ENCODE measurements at regions not wholly inside any gene's neighbourhood (a gene's known extent, or its start where the extent isn't known, plus 50 kb on each side); places are given as distances from the start of the nearest gene placed in this dataset.
"Not testable (repeated sequence)": the region's sequence is repeated elsewhere in the genome, so short reads cannot be mapped to it uniquely, and the experiment has no call there.

GRCh38 chr4:29770627-29771026 lies 949.5 kb upstream of the PCDH7 start:
- Histone ChIP-seq H2AFZ (ENCODE audit: low read depth, low read length, poor library complexity, severe bottlenecking) (peak overlapping the region; percentile 82), H3K27me3 (ENCODE audit: insufficient read depth, low read length) (no peaks in the 10 kb centered on the region), H3K36me3 (ENCODE audit: control insufficient read depth in 1 of 2, insufficient read depth in 2 of 2, low read length in 2 of 2) (no peaks in the 10 kb centered on the region), H3K79me2 (ENCODE audit: insufficient read depth, low read length) (no peaks in the 10 kb centered on the region), H3K9me3 (ENCODE audit: control insufficient read depth in 1 of 2, insufficient read depth in 1 of 2, low read depth in 1 of 2, low read length in 2 of 2) (no peaks in the 10 kb centered on the region), H3K4me1 (ENCODE audit: control insufficient read depth in 1 of 2, insufficient read depth in 2 of 2, low read length in 2 of 2) (peaks cover 0 to 9% of the 10 kb centered on the region in 2 experiments; a peak in 3 of 4 replicates), H3K4me2 (ENCODE audit: low read length) (peak overlapping the region; percentile 17), H4K20me1 (ENCODE audit: insufficient read depth) (no peaks in the 10 kb centered on the region), H3K9ac (ENCODE audit: low read length) (no peak overlapping the region), H3K27ac (ENCODE audit: low read depth, low read length) (no peak overlapping the region), H3K9me2 (ENCODE audit: insufficient read depth) (no peaks in the 10 kb centered on the region), H3K4me3 (replicated peaks in 1 of 2; ENCODE audit: low read depth in 1 of 2, low read length in 2 of 2) (no peak overlapping the region)
- DNase-seq (ENCODE audit: low read depth, low spot score) = peak; percentile 10
- ChIA-PET CTCF (no interaction called here), RAD21 (ENCODE audit: low non-redundant PET in 1 of 2, low total read pairs in 2 of 2, uncharacterized antibody in 2 of 2, unreplicated experiment in 2 of 2) (no interaction called here), POLR2A (no interaction called here)
- ATAC-seq = peak; percentile 75
- BruUV-seq (replicated peaks) = no TSS peak
- intact Hi-C loops (cut with micrococcal nuclease) = no loop called here
- TF ChIP-seq FOSL1 (IDR thresholded peaks at IDR 0.05; ENCODE audit: low read depth) (0 out of 2 replicates have a peak, but pooled peaks have one; percentile 16), EZH2phosphoT487 (IDR thresholded peaks at IDR 0.05; ENCODE audit: borderline replicate concordance) (no peak), ATF3 (IDR thresholded peaks at IDR 0.05) (no peak), ZBTB33 (IDR thresholded peaks at IDR 0.05; ENCODE audit: extremely low read depth, insufficient replicate concordance, low read length) (no peak)

GRCh38 chr4:29788123-29788522 lies 932.0 kb upstream of the PCDH7 start:
- H2AFZ ChIP-seq (ENCODE audit: low read depth, low read length, poor library complexity, severe bottlenecking); CTCF ChIA-PET; H4K20me1 ChIP-seq (ENCODE audit: insufficient read depth); ATAC-seq; H3K27ac ChIP-seq (ENCODE audit: low read depth, low read length); H3K36me3 ChIP-seq (ENCODE audit: control insufficient read depth in 1 of 2, insufficient read depth in 2 of 2, low read length in 2 of 2); intact Hi-C loops (cut with micrococcal nuclease); DNase-seq (ENCODE audit: low read depth, low spot score); H3K79me2 ChIP-seq (ENCODE audit: insufficient read depth, low read length); H3K9ac ChIP-seq (ENCODE audit: low read length); H3K4me2 ChIP-seq (ENCODE audit: low read length); H3K4me3 ChIP-seq (replicated peaks in 1 of 2; ENCODE audit: low read depth in 1 of 2, low read length in 2 of 2); H3K9me2 ChIP-seq (ENCODE audit: insufficient read depth); BruUV-seq (replicated peaks); H3K4me1 ChIP-seq (ENCODE audit: control insufficient read depth in 1 of 2, insufficient read depth in 2 of 2, low read length in 2 of 2); H3K9me3 ChIP-seq (ENCODE audit: control insufficient read depth in 1 of 2, insufficient read depth in 1 of 2, low read depth in 1 of 2, low read length in 2 of 2); POLR2A ChIA-PET; H3K27me3 ChIP-seq (ENCODE audit: insufficient read depth, low read length): not testable (repeated sequence)
- RAD21 ChIA-PET (ENCODE audit: low non-redundant PET in 1 of 2, low total read pairs in 2 of 2, uncharacterized antibody in 2 of 2, unreplicated experiment in 2 of 2) = interaction anchor here in 1 of 2 experiments (0.7 kb wide), 1 partner anchor 859 kb away, joined by 3 read pairs; no protein-coding TSS in a partner anchor

All from HCT116 (cell line).